CD14-positive monocyte (primary cell): ENCODE measurements at regions not wholly inside any gene's neighbourhood (a gene's known extent, or its start where the extent isn't known, plus 50 kb on each side); places are given as distances from the start of the nearest gene placed in this dataset.

Source experiments
- DNase-seq, 3 donors: peaks; one replicate each; pipeline ENCODE4 v3.0.0-alpha.2; 2011 to 2022
- H2AFZ ChIP-seq: 2 replicates; pipeline ENCODE4 v1.6.0; 2012; ENCODE audit warnings: mild to moderate bottlenecking, low read depth, low read length, inconsistent platforms; ENCODE audit not compliant: insufficient read depth, poor library complexity, severe bottlenecking
- H3K27ac ChIP-seq, 2 donors: 1 replicate in 1 of 2; 2 replicates in 1 of 2; pipeline ENCODE4 v1.5.1; 2012 to 2013; ENCODE audit warnings: low read length in 2 of 2, control low read depth in 1 of 2, inconsistent platforms in 1 of 2, low read depth in 1 of 2, mild to moderate bottlenecking in 1 of 2
- H3K27me3 ChIP-seq, 2 donors: one replicate each; pipeline versions ENCODE4 v1.6.0 to v1.6.1; 2011 to 2013; ENCODE audit warnings: low read length in 2 of 2; ENCODE audit not compliant: control insufficient read depth in 2 of 2, insufficient read depth in 2 of 2
- H3K36me3 ChIP-seq, 2 donors: replicated peaks in 1 of 2; 1 replicate in 1 of 2; 2 replicates in 1 of 2; pipeline versions ENCODE4 v1.5.1 to v1.6.1; 2012 to 2013; ENCODE audit warnings: low read length in 2 of 2, control low read depth in 1 of 2, inconsistent platforms in 1 of 2, mild to moderate bottlenecking in 1 of 2; ENCODE audit not compliant: insufficient read depth in 2 of 2, control insufficient read depth in 1 of 2
- H3K4me1 ChIP-seq, 2 donors: 1 replicate in 1 of 2; 2 replicates in 1 of 2; pipeline versions ENCODE4 v1.5.1 to v1.6.1; 2012 to 2013; ENCODE audit warnings: low read length in 2 of 2, control low read depth in 1 of 2, inconsistent platforms in 1 of 2, mild to moderate bottlenecking in 1 of 2, moderate library complexity in 1 of 2; ENCODE audit not compliant: insufficient read depth in 2 of 2, control insufficient read depth in 1 of 2
- H3K4me2 ChIP-seq: replicated peaks from 2 replicates; pipeline ENCODE3; 2012; ENCODE audit warnings: low read length, moderate library complexity, mild to moderate bottlenecking; ENCODE audit not compliant: poor library complexity, severe bottlenecking; ENCODE audit errors: extremely low read depth
- H3K4me3 ChIP-seq, 3 experiments: fragments of 200-600 bp in 1 of 3; sonication (generic) in 1 of 3; replicated peaks in 1 of 3; 1 replicate in 2 of 3; 2 replicates in 1 of 3; pipeline ENCODE4 v1.5.1; 2011 to 2013; ENCODE audit warnings: low read length in 3 of 3, mild to moderate bottlenecking in 3 of 3, control low read depth in 2 of 3, low read depth in 2 of 3, inconsistent platforms in 1 of 3, moderate library complexity in 1 of 3
- H3K79me2 ChIP-seq: 2 replicates; pipeline ENCODE4 v1.6.0; 2012; ENCODE audit warnings: mild to moderate bottlenecking, control low read depth, inconsistent platforms, low read length, moderate library complexity; ENCODE audit not compliant: insufficient read depth
- H3K9ac ChIP-seq: 2 replicates; pipeline ENCODE4 v1.6.0; 2017; ENCODE audit warnings: low read length, mild to moderate bottlenecking; ENCODE audit not compliant: insufficient read depth, poor library complexity, severe bottlenecking
- H3K9me3 ChIP-seq, 2 donors: replicated peaks in 1 of 2; 1 replicate in 1 of 2; 2 replicates in 1 of 2; pipeline versions ENCODE4 v1.5.1 to v1.6.1; 2012 to 2013; ENCODE audit warnings: low read length in 2 of 2, control low read depth in 1 of 2; ENCODE audit not compliant: control insufficient read depth in 1 of 2, insufficient read depth in 1 of 2
- H4K20me1 ChIP-seq: 2 replicates; pipeline ENCODE4 v1.6.0; 2012; ENCODE audit warnings: mild to moderate bottlenecking, low read length, control low read depth, moderate library complexity; ENCODE audit not compliant: insufficient read depth
- H3K27ac Mint-ChIP-seq, 7 donors: one replicate each; pipeline ENCODE4 v1.8.0; 2020; ENCODE audit warnings: mild to moderate bottlenecking in 7 of 7, mixed read lengths in 7 of 7, moderate library complexity in 6 of 7, inconsistent platforms in 2 of 7
- H3K27me3 Mint-ChIP-seq, 3 donors: one replicate each; pipeline ENCODE4 v1.8.0; 2021 to 2022; ENCODE audit warnings: low read depth in 3 of 3, mild to moderate bottlenecking in 3 of 3, mixed read lengths in 3 of 3, moderate library complexity in 3 of 3, inconsistent platforms in 1 of 3
- H3K36me3 Mint-ChIP-seq, 2 donors: one replicate each; pipeline ENCODE4 v1.8.0; 2020; ENCODE audit warnings: mixed read lengths in 2 of 2, inconsistent platforms in 1 of 2, mild to moderate bottlenecking in 1 of 2
- H3K4me1 Mint-ChIP-seq: one replicate; pipeline ENCODE4 v1.8.0; 2020; ENCODE audit warnings: mild to moderate bottlenecking, mixed read lengths
- H3K4me3 Mint-ChIP-seq, 2 donors: one replicate each; pipeline ENCODE4 v1.8.0; 2020; ENCODE audit warnings: mild to moderate bottlenecking in 2 of 2, mixed read lengths in 2 of 2, moderate library complexity in 1 of 2
- H3K9me3 Mint-ChIP-seq, 7 donors: one replicate each; pipeline ENCODE4 v1.8.0; 2020 to 2022; ENCODE audit warnings: mixed read lengths in 7 of 7, mild to moderate bottlenecking in 6 of 7, moderate library complexity in 6 of 7, inconsistent platforms in 2 of 7
- WGBS: methylation state at CpG from one replicate; pipeline ENCODE4 v1.1.5; 2013; ENCODE audit warnings: missing lambda C conversion rate; ENCODE audit not compliant: insufficient coverage; 5-methylcytosine and 5-hydroxymethylcytosine counted together
- intact Hi-C, 2 donors: fragments of 100-400 bp; cut with micrococcal nuclease; formaldehyde crosslinking; loops; one replicate each; pipeline versions ENCODE4 v1.15.0 to v1.15.1; 2023
- TF ChIP-seq, protein P1 (sequence below): fragments of 200-600 bp; IDR thresholded peaks from one replicate; pipeline ENCODE4 v1.8.0; 2022; ENCODE audit warnings: antibody characterized with exemption, mild to moderate bottlenecking

GRCh38 chr12:90004319-90005074 is 295.9 kb upstream of the ATP2B1 start:
- Histone ChIP-seq H3K9me3 (no peaks in the 10 kb centered on the region), H3K27me3 (no peaks in the 10 kb centered on the region), H4K20me1 (no peaks in the 10 kb centered on the region), H3K4me2 (no peak overlapping the region), H3K36me3 (no peaks in the 10 kb centered on the region), H3K9ac (no peak overlapping the region), H3K27ac (no peak overlapping the region), H3K4me1 (no peaks in the 10 kb centered on the region), H3K4me3 (no peak overlapping the region), H3K79me2 (no peaks in the 10 kb centered on the region), H2AFZ (no peak overlapping the region)
- no peaks in the 10 kb centered on the region for H3K4me1 Mint-ChIP-seq
- peaks cover 0 to 2% (median 0%) of the 10 kb centered on the region in 7 donors for H3K9me3 Mint-ChIP-seq
- no peak overlapping the region for H3K4me3 Mint-ChIP-seq
- 88% methylated on average over 2 of the region's 5 CpGs for WGBS
- TF ChIP-seq, protein P1, sequence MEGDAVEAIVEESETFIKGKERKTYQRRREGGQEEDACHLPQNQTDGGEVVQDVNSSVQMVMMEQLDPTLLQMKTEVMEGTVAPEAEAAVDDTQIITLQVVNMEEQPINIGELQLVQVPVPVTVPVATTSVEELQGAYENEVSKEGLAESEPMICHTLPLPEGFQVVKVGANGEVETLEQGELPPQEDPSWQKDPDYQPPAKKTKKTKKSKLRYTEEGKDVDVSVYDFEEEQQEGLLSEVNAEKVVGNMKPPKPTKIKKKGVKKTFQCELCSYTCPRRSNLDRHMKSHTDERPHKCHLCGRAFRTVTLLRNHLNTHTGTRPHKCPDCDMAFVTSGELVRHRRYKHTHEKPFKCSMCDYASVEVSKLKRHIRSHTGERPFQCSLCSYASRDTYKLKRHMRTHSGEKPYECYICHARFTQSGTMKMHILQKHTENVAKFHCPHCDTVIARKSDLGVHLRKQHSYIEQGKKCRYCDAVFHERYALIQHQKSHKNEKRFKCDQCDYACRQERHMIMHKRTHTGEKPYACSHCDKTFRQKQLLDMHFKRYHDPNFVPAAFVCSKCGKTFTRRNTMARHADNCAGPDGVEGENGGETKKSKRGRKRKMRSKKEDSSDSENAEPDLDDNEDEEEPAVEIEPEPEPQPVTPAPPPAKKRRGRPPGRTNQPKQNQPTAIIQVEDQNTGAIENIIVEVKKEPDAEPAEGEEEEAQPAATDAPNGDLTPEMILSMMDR, result no peak
- no peak overlapping the region for H3K27ac Mint-ChIP-seq
- intact Hi-C loops, result no loop called here
- no peak for DNase-seq
- peaks cover 0 to 3% (median 0%) of the 10 kb centered on the region in 3 donors for H3K27me3 Mint-ChIP-seq
- no peaks in the 10 kb centered on the region for H3K36me3 Mint-ChIP-seq

DNA sequence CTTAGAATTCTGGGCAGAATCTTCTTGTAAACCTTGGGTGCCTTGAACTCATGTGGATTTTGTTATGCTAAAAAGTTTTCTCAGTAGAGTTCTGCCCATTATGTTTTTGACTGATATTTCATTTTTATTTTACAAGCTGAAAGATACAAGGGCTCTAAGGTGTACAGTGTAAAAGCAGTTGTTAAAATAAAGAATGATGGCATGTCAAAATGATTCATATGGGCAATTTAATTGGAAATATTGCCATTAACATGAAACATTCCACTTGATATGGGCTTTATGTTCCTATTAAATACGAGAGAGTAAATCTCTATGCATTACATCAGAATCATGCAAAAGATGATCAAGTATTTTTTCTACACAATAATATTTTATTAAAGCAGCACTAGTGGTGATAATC is 295.1 kb upstream of the ATP2B1 start:
- H3K9me3 Mint-ChIP-seq, result peaks cover 0 to 2% (median 0%) of the 10 kb centered on the region in 7 donors
- no CpG with 5 or more reads among the region's 1 CpG for WGBS

More for the DNA sequence above, 295.1 kb upstream of the ATP2B1 start:
- Histone ChIP-seq H4K20me1 (no peaks in the 10 kb centered on the region), H3K27ac (no peak overlapping the region), H3K9me3 (no peaks in the 10 kb centered on the region), H3K36me3 (no peaks in the 10 kb centered on the region), H3K4me3 (no peak overlapping the region), H3K27me3 (no peaks in the 10 kb centered on the region), H3K4me2 (no peak overlapping the region), H3K9ac (no peak overlapping the region), H3K79me2 (no peaks in the 10 kb centered on the region), H3K4me1 (no peaks in the 10 kb centered on the region), H2AFZ (no peak overlapping the region)
- DNase-seq, result no peak
- Mint-ChIP-seq H3K4me3 (no peak overlapping the region), H3K4me1 (no peaks in the 10 kb centered on the region), H3K36me3 (no peaks in the 10 kb centered on the region), H3K27ac (no peak overlapping the region), H3K27me3 (peaks cover 0 to 3% (median 0%) of the 10 kb centered on the region in 3 donors)
- intact Hi-C loops, result no loop called here
- TF ChIP-seq, protein P1, result no peak
